IPS DF 4.7 (cell line): ENCODE measurements at regions not wholly inside any gene's neighbourhood (a gene's known extent, or its start where the extent isn't known, plus 50 kb on each side); places are given as distances from the start of the nearest gene placed in this dataset.
"Not testable (repeated sequence)": the region's sequence is repeated elsewhere in the genome, so short reads cannot be mapped to it uniquely, and the experiment has no call there.

ENCODE experiments used
- DNase-seq: peaks from one replicate; pipeline ENCODE4 v3.0.0-alpha.2; 2013; ENCODE audit warnings: low spot score; ENCODE audit errors: extremely low read depth

GRCh38 chr11:42299780-42300179 is 840.3 kb upstream of the LRRC4C start:
- DNase-seq = no peak

- DNase-seq = no peak
Observed at GRCh38 chr11:42301777-42302176, 842.3 kb upstream of the LRRC4C start.

GRCh38 chr11:42311514-42311913 is 852.1 kb upstream of the LRRC4C start:
- DNase-seq = no peak

- no peak for DNase-seq
Observed at GRCh38 chr11:42311944-42312343, 852.5 kb upstream of the LRRC4C start.

GRCh38 chr11:42315267-42315666 is 855.8 kb upstream of the LRRC4C start:
- DNase-seq = no peak

- no peak for DNase-seq
Observed at GRCh38 chr11:42315846-42316245, 856.4 kb upstream of the LRRC4C start.

- DNase-seq = no peak
Observed at GRCh38 chr11:42319921-42320320, 860.5 kb upstream of the LRRC4C start.

- DNase-seq = no peak
Observed at GRCh38 chr11:42329929-42330565, 870.6 kb upstream of the LRRC4C start.

GRCh38 chr11:42337786-42338455 is 878.5 kb upstream of the LRRC4C start:
- DNase-seq = no peak

GRCh38 chr11:42344204-42344792 is 884.8 kb upstream of the LRRC4C start:
- DNase-seq = no peak

- DNase-seq = no peak
Observed at GRCh38 chr11:42345933-42346332, 886.5 kb upstream of the LRRC4C start.

- no peak for DNase-seq
Observed at GRCh38 chr11:42363701-42364100, 904.2 kb upstream of the LRRC4C start.

- no peak for DNase-seq
Observed at GRCh38 chr11:42390116-42390515, 921.7 kb upstream of the API5 start.

- DNase-seq = no peak
Observed at GRCh38 chr11:42397483-42397882, 914.3 kb upstream of the API5 start.

GRCh38 chr11:42407341-42407740 is 904.5 kb upstream of the API5 start:
- DNase-seq = peak; percentile 96

- no peak for DNase-seq
Observed at GRCh38 chr11:42410251-42410955, 901.4 kb upstream of the API5 start.

- DNase-seq = no peak
Observed at GRCh38 chr11:42412590-42412989, 899.2 kb upstream of the API5 start.

- DNase-seq = no peak
Observed at GRCh38 chr11:42417691-42418090, 894.1 kb upstream of the API5 start.

- no peak for DNase-seq
Observed at GRCh38 chr11:42422090-42422489, 889.7 kb upstream of the API5 start.

- DNase-seq = not testable (repeated sequence)
Observed at GRCh38 chr11:42434911-42435310, 876.9 kb upstream of the API5 start.

GRCh38 chr11:42444406-42444805 is 867.4 kb upstream of the API5 start:
- DNase-seq = no peak
